NOMO-1 (cell line): ENCODE measurements at regions not wholly inside any gene's neighbourhood (a gene's known extent, or its start where the extent isn't known, plus 50 kb on each side); places are given as distances from the start of the nearest gene placed in this dataset.
A peak's percentile ranks its signal among the peaks of the same experiment; 100 is the strongest.

Experiments used
- DNase-seq, 2 experiments: peaks; one replicate each; lab custom pipeline; 2025; ENCODE audit not compliant: unreplicated experiment in 2 of 2; lab: John Stamatoyannopoulos, UW

DNA sequence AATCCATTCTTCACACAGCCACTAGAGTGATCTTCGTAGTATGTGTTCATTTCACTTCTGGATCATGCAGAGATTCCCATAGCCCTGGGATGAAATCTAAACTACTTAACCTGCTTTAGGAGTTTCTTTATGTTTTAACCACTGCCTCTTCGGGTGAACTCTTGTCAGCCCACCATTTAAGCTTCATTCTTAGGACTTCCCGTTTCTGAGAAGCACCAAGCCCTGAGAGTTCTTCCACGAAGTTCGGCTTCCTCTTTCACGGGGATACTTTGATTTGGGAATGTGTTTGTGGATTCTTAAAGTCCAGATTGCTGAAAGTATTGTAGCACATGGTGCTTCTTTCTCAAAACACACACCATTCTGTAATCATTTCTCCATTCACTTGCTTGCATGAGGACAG is 205.0 kb downstream of the UBE2E3 start:
- peak; percentile 39 to 44 for DNase-seq

- DNase-seq, result no peak
These were observed 205.5 kb downstream of the UBE2E3 start for GRCh38 chr2:181185948-181186347.

GRCh38 chr2:181188605-181189004 is 208.2 kb downstream of the UBE2E3 start:
- DNase-seq, result no peak

DNA sequence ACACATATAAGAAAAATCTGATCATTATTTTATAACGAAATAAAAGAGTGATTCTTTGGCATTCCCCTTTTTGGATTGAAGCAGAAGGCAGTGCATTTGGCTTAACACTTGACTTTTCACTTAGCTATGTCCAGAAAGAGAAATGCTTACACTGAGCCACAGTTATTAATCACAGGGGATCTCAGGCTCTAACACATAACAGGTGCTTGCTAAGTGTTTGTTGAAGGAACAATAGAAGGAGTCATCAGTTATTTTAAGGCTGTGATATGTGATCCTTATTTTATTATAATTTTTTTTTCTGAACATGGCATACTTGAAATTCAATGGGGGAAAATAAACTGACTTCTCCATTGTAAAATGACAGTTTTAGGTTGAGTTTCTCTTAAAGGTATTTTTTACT is 209.5 kb downstream of the UBE2E3 start:
- DNase-seq, result no peak

DNA sequence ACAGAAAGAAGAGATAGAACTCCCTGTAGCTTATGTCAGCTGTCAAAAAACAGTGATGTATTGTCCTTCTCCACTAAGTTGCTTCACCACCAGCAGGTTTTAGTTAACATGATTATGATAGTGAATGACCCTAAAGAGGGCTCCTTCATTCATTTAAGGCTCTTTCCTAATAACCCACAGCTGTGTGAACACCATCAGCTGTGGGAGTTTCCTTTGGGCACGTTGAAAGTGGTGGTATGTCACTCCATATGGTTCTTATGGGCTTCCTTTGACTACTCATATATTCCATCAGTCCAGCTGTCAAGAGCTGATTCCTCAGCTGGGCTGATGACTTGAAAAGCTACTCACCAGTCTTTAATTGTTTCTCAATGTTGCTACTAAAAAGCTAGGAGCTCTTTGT is 210.3 kb downstream of the UBE2E3 start:
- no peak for DNase-seq

GRCh38 chr2:181193550-181193949 is 213.1 kb downstream of the UBE2E3 start:
- DNase-seq, result no peak

GRCh38 chr2:181196401-181196800 is 216.0 kb downstream of the UBE2E3 start:
- DNase-seq, result no peak

GRCh38 chr2:181197140-181197760 is 216.8 kb downstream of the UBE2E3 start:
- DNase-seq, result no peak

- DNase-seq, result peak; percentile 7 to 58
These were observed 217.9 kb downstream of the UBE2E3 start for GRCh38 chr2:181198183-181198864.

- no peak for DNase-seq
These were observed 223.0 kb downstream of the UBE2E3 start for GRCh38 chr2:181203412-181203811.

DNA sequence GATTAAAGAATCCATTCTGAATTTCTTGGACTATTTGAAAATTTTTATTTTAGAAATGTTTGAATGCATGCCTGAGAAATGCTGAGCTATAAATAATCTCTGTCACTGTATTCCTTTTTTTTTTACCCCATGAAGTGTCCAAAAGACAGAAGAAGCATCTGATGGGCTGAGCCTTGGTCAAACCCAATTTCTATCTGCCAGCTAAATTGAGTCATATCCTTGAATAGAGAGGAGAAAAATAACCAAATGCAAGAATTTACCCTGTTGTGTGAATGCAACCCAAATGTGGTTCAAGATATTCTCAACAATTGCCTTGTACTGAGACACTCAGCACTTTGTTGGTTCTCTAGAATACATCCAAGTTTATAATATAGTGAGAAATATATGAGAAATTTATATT is 223.5 kb downstream of the UBE2E3 start:
- DNase-seq, result no peak

GRCh38 chr2:181218401-181218821 is 238.0 kb downstream of the UBE2E3 start:
- no peak for DNase-seq

DNA sequence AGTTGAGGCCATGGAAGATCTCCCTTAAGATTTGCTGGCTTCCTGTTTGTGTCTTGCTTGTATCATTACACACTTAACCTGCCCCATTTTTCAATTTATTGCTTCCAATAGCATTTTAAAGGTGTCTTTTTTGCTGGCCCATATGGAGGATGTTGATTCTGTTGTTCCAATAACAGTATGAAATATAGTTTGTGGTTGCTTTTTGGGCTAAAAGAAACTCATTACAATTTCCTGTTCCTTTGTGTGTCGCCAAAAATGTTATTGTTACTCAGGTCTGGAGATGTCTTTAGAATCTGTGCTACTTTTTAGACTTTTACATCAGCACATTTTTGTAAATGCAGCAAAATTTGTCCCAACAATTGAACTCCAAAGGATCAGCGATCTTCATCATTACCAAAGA is 234.0 kb upstream of the ITGA4 start:
- DNase-seq, result no peak

DNA sequence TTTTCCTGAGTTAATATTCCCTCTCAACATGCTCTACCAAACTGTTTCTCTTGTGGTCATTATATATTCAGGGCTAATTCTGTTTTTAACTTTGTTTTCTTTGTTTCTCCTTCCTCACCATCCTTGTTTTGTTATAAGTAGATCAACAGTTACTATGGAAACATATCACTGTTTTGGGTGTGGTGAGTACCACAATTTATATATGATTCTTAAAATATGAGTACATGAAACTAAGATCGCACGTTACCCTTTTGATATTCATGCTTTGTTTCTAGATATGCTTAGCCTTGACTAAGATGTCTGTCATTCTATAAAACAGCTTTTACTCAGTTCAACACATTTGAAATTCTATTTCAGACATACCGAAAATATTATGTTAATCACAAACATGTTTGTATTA is 232.3 kb upstream of the ITGA4 start:
- DNase-seq, result no peak

DNA sequence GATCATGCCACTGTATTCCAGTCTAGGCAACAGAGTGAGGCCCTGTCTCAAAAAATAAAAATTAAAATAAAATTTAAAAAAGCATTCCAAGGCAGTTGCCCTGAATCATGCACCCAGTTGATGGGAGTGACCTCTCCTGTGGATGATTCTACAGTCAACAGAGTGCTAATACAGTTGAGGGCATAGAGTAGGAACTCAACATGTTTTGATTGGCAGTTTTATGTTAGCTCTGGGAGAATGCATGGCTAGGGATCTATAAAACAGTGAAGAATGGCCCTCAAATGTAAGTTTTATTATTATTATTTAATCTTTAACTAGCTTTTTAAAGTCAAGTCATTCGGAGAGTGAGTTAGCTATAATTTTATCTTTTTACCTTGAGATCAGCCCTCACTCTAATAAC is 228.5 kb upstream of the ITGA4 start:
- DNase-seq, result no peak

GRCh38 chr2:181231151-181231550 is 226.0 kb upstream of the ITGA4 start:
- no peak for DNase-seq

- no peak for DNase-seq
These were observed 225.1 kb upstream of the ITGA4 start for GRCh38 chr2:181231886-181232621.

DNA sequence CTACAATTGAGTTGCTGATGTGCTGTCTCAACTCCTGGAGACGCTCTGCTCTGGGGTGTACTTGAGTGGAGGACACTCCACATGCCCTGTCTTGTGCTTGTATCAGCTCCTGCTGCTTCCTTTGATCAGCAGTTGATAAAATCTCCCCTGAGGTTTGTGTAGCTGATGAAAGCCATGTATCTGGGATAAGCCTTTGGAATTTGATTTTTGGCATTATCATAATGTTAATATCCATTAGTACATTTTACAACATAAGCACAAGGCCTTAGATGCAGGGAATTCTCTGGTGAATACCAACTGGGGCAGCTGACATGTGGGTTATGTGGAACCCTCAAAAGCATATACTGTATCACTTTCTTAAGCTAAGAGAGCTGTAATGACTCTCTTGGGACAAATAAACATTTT is 222.7 kb upstream of the ITGA4 start:
- DNase-seq, result no peak

- DNase-seq, result no peak
These were observed 222.2 kb upstream of the ITGA4 start for GRCh38 chr2:181235011-181235410.

- peak; percentile 64 to 72 for DNase-seq
These were observed 221.3 kb upstream of the ITGA4 start for GRCh38 chr2:181235683-181236459.

DNA sequence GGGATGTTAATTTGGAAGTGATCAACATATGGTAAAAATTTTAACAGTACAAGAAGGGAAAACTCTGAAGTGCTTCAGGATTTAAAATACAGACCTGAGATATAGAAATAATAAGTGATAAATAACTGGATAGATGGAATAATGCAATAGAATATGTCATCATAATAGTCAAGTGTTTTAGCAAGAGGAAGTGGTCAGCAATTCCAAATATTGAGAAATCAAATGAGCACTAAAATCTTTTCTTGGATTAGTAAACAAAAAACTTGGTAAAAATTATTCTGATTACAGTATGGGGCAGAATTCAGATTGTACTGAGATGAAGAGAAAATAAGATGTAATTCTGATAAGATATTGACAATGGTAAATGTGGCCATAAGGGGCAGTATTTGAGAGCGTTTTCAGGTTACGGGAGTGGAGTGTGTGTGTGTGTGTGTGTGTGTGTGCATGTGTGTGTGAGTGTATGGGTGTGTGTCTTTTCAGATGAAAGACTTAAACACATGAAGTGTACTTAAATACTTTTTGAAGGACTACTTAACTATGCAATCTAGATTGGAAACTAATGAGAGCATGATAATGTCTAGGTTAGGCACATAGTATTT is 217.9 kb upstream of the ITGA4 start:
- DNase-seq, result peak in 1 of 2 experiments; percentile 54
